H1 (cell line): ENCODE measurements at regions not wholly inside any gene's neighbourhood (a gene's known extent, or its start where the extent isn't known, plus 50 kb on each side); places are given as distances from the start of the nearest gene placed in this dataset.

Experiments
- CEBPB ChIP-seq: IDR thresholded peaks from 2 replicates; pipeline ENCODE4 v1.6.1; 2012; ENCODE audit warnings: low read depth, low read length
- CHD7 ChIP-seq: fragments of 300-600 bp; sonication (generic); IDR thresholded peaks from 2 replicates; pipeline ENCODE4 v1.7.1; 2012; ENCODE audit warnings: low read length, moderate library complexity, mild to moderate bottlenecking, inconsistent platforms; ENCODE audit not compliant: insufficient replicate concordance
- CREB1 ChIP-seq: IDR thresholded peaks from 2 replicates; pipeline ENCODE4 v1.6.1; 2012; ENCODE audit warnings: inconsistent platforms
- RFX5 ChIP-seq: IDR thresholded peaks from 2 replicates; pipeline ENCODE4 v1.6.1; 2011; ENCODE audit warnings: low read depth, low read length, improper control_type of control experiment, borderline replicate concordance
- SP4 ChIP-seq: IDR thresholded peaks from 2 replicates; pipeline ENCODE4 v1.6.1; 2012; ENCODE audit warnings: low read length, inconsistent platforms

GRCh38 chr11:107092667-107093066 is 74.4 kb upstream of the GUCY1A2 start (continued):
- no peak for TF ChIP-seq CHD7
- no peak for TF ChIP-seq CREB1
- no peak for TF ChIP-seq SP4
- no peak for TF ChIP-seq CEBPB
- TF ChIP-seq RFX5 = no peak
